ENCODE measurements at regions not wholly inside any gene's neighbourhood (a gene's known extent, or its start where the extent isn't known, plus 50 kb on each side); places are given as distances from the start of the nearest gene placed in this dataset.
A peak's percentile ranks its signal among the peaks of the same experiment; 100 is the strongest.

DNA sequence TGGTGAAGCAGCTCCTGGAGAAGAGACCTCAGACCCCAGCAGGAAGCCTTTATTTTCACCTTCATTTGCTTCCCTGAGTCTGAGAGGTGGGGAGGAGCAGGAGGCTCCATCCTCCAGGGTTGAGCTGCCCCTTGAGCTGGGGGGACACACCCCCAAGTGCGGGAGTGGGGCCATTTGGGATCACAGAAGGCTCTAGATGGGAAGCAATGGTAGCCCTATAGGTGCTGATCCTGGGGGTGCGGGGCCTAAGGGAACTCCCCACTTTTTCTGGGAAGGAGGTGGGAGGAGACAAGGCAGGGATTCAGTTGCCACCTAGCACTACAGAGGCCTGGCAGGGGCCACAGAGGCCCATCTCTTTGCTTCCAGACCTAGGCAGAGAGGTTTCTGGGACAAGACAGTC, 247.9 kb upstream of the CSF3R start:
- no peak for ATAC-seq (ENCODE audit: low read depth)
- Mint-ChIP-seq H3K4me3 (no peak overlapping the region), H3K27me3 (peaks cover 12% of the 10 kb centered on the region), H3K4me1 (peaks cover 5% of the 10 kb centered on the region), H3K27ac (no peak overlapping the region), H3K9me3 (no peaks in the 10 kb centered on the region), H3K36me3 (no peaks in the 10 kb centered on the region)
- POLR2A ChIA-PET = no interaction called here
- DNase-seq = no peak

DNA sequence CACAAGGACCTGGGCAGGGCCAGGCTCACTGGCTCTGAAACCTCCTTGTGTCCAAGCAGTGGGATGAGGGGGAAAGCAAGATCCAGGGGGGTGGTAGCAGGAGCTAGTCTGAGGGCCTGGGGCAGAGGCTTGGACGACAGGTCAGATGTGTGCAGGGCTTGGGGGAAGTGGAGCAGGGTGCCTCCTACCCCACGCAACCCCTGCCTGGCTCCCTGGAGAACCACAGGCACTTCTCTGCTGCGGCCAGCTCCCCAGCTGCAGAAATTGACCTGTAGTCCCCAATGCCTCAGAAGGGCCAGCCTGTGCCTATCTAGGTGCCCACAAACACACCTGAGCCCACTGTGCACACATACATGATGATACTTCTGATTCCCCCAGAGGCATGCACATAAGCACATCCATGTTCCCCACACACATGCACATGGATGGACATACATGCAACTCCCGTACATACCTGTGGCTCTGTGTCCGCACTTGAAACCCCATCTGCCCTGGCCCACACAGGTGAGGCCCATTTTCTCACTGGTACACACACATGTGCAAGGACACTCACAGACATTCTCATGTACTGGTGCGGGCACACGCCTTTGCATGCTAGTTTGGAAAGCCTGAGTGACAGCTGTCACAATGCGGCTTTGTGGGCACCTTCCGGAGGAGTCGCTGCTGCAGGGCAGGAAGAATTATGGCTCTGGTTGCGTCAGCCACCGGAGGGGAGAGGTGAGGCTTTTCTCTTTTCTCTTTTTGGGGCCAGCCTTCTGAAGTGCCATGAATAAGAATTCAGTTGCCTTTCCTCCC, 247.2 kb upstream of the CSF3R start:
- Mint-ChIP-seq H3K27me3 (peaks cover 11% of the 10 kb centered on the region), H3K9me3 (no peaks in the 10 kb centered on the region), H3K36me3 (no peaks in the 10 kb centered on the region), H3K4me1 (peaks cover 5% of the 10 kb centered on the region), H3K27ac (peak overlapping the region; percentile 40), H3K4me3 (peak overlapping the region; percentile 14)
- DNase-seq (no peak), ATAC-seq (ENCODE audit: low read depth) (no peak)
- POLR2A ChIA-PET = no interaction called here

DNA sequence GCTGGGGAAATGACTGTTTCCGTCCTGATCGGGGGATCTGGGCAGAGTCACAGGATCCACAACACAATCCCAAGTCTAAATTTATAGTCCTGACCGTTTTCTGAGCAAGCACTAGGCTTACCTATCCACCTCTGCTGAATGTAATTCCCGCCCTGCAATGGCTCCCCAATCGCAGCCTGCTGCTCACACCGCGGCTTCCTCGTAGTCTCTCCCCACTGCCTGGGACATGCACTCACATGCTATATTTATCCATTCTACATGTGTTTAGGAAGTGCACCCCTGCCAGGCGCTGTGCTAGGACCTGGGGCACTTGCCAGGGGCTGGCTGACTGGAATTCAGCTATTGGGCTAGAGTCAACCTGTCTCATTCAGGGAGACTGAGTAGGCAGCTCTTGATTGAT, 246.6 kb upstream of the CSF3R start:
- Mint-ChIP-seq H3K4me1 (peaks cover 5% of the 10 kb centered on the region), H3K4me3 (no peak overlapping the region), H3K27ac (no peak overlapping the region), H3K9me3 (no peaks in the 10 kb centered on the region), H3K27me3 (peaks cover 8% of the 10 kb centered on the region), H3K36me3 (no peaks in the 10 kb centered on the region)
- ATAC-seq (ENCODE audit: low read depth) (no peak), DNase-seq (no peak)
- POLR2A ChIA-PET = no interaction called here

DNA sequence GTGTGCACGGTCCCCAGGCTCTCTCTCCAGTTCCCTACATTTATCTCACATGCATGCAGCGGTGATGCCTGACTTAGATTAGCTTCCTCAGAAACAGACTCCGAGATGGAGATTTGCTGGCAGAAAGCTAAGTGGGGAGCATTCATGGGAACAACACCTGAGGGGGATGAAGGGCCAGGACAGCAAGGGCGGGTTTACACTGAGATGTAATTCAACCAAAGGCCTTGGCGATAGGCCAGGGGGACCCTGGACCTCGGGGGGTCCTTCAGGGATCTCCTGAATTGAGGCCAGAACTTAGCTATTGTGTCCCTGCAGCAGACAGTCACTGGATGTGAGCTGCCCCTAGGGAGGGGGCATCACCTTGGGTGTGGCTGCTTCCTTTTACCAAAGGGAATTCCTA, 246.1 kb upstream of the CSF3R start:
- peaks cover 6% of the 10 kb centered on the region for H3K27me3 Mint-ChIP-seq
- POLR2A ChIA-PET = no interaction called here
- ATAC-seq (ENCODE audit: low read depth) (no peak), DNase-seq (no peak)
- H3K9me3 Mint-ChIP-seq = no peaks in the 10 kb centered on the region
- H3K4me3 Mint-ChIP-seq = no peak overlapping the region
- H3K36me3 Mint-ChIP-seq = no peaks in the 10 kb centered on the region
- peaks cover 5% of the 10 kb centered on the region for H3K4me1 Mint-ChIP-seq
- no peak overlapping the region for H3K27ac Mint-ChIP-seq

DNA sequence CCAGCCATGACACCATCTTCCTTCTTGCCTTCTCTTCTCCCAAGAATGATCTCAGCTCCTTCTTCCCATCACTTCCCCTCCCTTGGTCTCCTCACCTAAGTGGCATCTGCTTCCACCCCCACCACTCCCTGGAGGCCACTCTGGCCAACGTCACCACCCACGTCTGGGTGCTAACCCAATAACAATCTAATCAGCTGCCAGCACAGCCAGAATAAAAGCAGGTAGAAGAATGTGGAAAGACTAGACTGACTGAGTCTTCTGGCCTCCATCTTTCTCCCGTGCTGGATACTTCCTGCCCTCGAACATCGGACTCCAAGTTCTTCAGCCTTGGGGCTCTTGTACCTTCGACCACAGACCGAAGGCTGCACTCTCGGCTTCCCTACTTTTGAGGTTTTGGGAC, 245.3 kb upstream of the CSF3R start:
- no peaks in the 10 kb centered on the region for H3K9me3 Mint-ChIP-seq
- peaks cover 5% of the 10 kb centered on the region for H3K4me1 Mint-ChIP-seq
- POLR2A ChIA-PET = no interaction called here

DNA sequence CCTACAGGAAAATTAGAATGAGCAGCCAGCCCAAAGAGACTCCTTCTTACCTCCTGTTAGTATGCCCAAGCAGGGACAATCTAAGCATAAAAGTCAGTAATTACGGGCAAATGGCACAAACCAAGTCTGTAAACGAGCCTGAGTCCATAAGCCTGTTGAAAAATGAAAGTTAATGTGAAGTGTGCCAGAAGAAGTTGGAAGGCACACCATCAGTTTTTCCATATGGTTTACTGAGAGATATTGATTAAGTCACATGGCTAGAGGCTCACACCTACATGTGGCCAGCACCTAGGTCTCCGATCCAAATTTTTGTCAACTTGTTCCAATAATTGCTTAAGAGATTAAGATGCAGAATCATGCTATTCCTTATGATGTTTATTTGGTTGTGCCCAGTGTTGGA, 242.4 kb upstream of the CSF3R start:
- Mint-ChIP-seq H3K4me1 (peaks cover 3% of the 10 kb centered on the region), H3K27me3 (peaks cover 5% of the 10 kb centered on the region), H3K9me3 (no peaks in the 10 kb centered on the region)

More for the DNA sequence above, 245.3 kb upstream of the CSF3R start:
- Mint-ChIP-seq H3K4me3 (no peak overlapping the region), H3K27ac (no peak overlapping the region), H3K36me3 (no peaks in the 10 kb centered on the region), H3K27me3 (peaks cover 6% of the 10 kb centered on the region)
- DNase-seq (no peak), ATAC-seq (ENCODE audit: low read depth) (no peak)

DNA sequence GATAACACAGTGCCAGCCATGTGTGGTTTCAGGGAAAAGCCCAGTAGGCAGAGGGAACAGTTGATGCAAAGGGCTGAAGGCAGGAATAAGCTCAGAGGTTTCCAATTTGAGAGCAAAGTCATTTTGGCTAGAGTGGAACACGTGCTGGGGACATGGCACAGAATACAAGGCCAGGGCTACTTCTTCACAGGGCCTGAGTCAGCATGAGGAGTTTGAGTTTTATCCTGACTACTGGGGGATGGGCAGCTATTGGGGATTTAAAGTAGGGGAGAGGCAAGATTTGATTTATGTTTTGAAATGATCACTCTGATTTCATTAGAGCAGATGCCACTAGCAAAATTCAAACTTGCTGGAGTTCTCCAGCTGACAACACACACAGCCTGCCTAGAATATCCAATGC, 241.1 kb upstream of the CSF3R start:
- no peaks in the 10 kb centered on the region for H3K9me3 Mint-ChIP-seq
- POLR2A ChIA-PET = no interaction called here
- peaks cover 5% of the 10 kb centered on the region for H3K27me3 Mint-ChIP-seq
- no peak overlapping the region for H3K4me3 Mint-ChIP-seq
- DNase-seq = no peak
- H3K27ac Mint-ChIP-seq = no peak overlapping the region
- no peaks in the 10 kb centered on the region for H3K36me3 Mint-ChIP-seq
- ATAC-seq (ENCODE audit: low read depth) = no peak
- H3K4me1 Mint-ChIP-seq = no peaks in the 10 kb centered on the region

More for the DNA sequence above, 242.4 kb upstream of the CSF3R start:
- POLR2A ChIA-PET = no interaction called here
- no peak for DNase-seq
- Mint-ChIP-seq H3K27ac (no peak overlapping the region), H3K4me3 (no peak overlapping the region), H3K36me3 (no peaks in the 10 kb centered on the region)
- no peak for ATAC-seq (ENCODE audit: low read depth)

DNA sequence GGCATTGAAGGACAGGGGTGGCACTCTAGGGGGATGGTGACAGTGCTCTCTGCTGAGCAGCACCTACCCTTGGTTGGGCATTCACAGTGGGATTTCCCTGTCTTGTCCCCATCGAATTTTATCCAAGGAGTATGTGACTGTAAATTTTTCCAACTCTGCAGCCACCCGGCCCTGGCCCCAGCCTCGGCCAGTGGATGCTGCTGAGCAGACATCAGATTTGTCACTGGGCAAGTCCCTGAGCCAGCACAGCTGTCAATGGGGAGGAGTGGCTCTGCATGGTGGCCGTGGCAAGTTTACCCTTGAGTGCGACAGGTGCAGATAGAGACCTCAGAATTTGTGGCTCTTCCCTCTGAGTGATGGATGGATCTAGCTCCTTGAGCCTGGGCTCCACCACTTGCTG, 240.2 kb upstream of the CSF3R start:
- DNase-seq (no peak), ATAC-seq (ENCODE audit: low read depth) (no peak)
- POLR2A ChIA-PET = no interaction called here
- H3K4me1 Mint-ChIP-seq = no peaks in the 10 kb centered on the region
- no peaks in the 10 kb centered on the region for H3K36me3 Mint-ChIP-seq
- H3K27ac Mint-ChIP-seq = no peak overlapping the region
- peaks cover 10% of the 10 kb centered on the region for H3K27me3 Mint-ChIP-seq
- no peaks in the 10 kb centered on the region for H3K9me3 Mint-ChIP-seq
- no peak overlapping the region for H3K4me3 Mint-ChIP-seq

DNA sequence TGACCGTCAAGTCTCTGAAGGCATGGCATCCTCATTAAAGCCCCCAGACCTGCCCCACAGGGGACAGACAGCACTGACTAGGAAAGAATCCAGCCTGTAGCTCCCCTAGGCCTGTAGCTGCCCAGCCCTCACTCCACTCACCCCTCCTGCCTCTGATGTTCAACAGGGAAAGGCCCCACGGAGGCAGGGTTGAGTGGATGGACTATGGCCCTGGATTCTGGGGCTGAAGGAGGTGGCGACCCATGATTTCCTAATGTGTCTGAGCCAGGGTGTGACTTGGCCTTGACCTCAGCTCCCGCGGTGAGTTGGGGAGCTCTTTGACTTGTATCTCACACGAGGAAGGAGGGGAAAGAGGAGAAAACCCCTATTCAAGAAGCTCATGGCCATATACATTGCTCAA, 238.5 kb upstream of the CSF3R start:
- Mint-ChIP-seq H3K4me3 (no peak overlapping the region), H3K27ac (no peak overlapping the region), H3K27me3 (peaks cover 12% of the 10 kb centered on the region), H3K9me3 (no peaks in the 10 kb centered on the region), H3K4me1 (peaks cover 3% of the 10 kb centered on the region), H3K36me3 (no peaks in the 10 kb centered on the region)
- ATAC-seq (ENCODE audit: low read depth) (no peak), DNase-seq (no peak)
- POLR2A ChIA-PET = no interaction called here

DNA sequence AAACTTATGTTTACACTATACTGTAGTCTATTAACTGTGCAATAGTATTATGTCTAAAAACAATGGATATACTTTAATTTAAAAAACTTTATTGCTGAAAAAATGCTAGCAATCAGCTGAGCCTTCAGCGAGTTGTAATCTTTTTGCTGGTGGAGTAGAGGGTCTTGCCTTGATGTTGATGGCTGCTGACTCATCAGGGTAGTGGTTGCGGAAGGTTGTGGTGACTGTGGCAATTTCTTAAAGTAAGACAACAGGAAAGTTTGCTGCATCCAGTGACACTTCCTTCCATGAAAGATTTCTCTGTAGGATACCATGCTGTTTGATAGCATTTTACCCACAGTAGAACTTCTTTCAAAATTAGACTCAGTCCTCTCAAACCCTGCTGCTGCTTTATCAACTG, 234.7 kb upstream of the CSF3R start:
- no peak overlapping the region for H3K4me3 Mint-ChIP-seq
- no peaks in the 10 kb centered on the region for H3K9me3 Mint-ChIP-seq
- POLR2A ChIA-PET = no interaction called here
- DNase-seq (no peak), ATAC-seq (ENCODE audit: low read depth) (no peak)
- H3K36me3 Mint-ChIP-seq = no peaks in the 10 kb centered on the region
- H3K27me3 Mint-ChIP-seq = peaks cover 16% of the 10 kb centered on the region
- peaks cover 3% of the 10 kb centered on the region for H3K4me1 Mint-ChIP-seq
- H3K27ac Mint-ChIP-seq = no peak overlapping the region

DNA sequence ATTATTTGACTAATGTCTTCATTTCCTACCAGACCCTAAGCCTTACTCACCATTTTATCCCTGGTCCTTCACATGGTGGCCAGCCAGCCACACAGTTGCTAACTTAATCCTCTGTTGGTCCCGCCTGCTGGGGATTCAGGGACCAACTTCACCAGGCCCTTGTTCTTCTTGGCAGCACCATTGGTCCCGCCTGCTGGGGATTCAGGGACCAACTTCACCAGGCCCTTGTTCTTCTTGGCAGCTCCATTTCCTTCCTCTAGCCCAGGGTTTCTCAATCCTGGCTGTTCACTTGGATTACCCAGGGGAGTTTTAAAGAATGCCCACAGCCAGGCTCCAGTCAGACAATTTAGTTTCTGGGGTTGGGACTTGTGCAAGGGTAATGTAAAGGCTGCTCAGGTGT, 233.1 kb upstream of the CSF3R start:
- DNase-seq (no peak), ATAC-seq (ENCODE audit: low read depth) (no peak)
- POLR2A ChIA-PET = no interaction called here
- peaks cover 18% of the 10 kb centered on the region for H3K27me3 Mint-ChIP-seq
- H3K4me1 Mint-ChIP-seq = peaks cover 3% of the 10 kb centered on the region
- H3K9me3 Mint-ChIP-seq = no peaks in the 10 kb centered on the region
- no peak overlapping the region for H3K4me3 Mint-ChIP-seq
- H3K36me3 Mint-ChIP-seq = no peaks in the 10 kb centered on the region
- no peak overlapping the region for H3K27ac Mint-ChIP-seq

DNA sequence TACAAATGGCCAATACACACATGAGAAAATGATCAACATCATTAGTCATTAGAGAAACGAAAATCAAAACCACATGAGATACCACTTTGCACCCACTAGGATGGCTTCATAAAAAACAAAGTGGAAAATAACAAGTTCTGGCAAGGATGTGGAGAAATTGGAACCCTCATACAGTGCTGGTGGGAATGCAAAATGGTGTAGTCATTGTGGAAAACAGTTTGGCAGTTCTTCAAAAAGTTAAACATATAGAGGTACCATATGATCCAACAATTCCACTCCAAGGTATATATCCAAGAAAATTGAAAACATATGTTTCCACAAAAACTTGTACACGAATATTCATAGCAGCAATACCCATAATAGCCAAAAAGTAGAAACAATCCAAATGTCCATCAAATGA, 231.6 kb upstream of the CSF3R start:
- H3K4me3 Mint-ChIP-seq = no peak overlapping the region
- no peak for DNase-seq
- peaks cover 23% of the 10 kb centered on the region for H3K27me3 Mint-ChIP-seq
- ATAC-seq (ENCODE audit: low read depth) = no peak
- H3K27ac Mint-ChIP-seq = no peak overlapping the region
- no peaks in the 10 kb centered on the region for H3K9me3 Mint-ChIP-seq
- H3K4me1 Mint-ChIP-seq = peaks cover 3% of the 10 kb centered on the region
- H3K36me3 Mint-ChIP-seq = no peaks in the 10 kb centered on the region
- POLR2A ChIA-PET = no interaction called here

DNA sequence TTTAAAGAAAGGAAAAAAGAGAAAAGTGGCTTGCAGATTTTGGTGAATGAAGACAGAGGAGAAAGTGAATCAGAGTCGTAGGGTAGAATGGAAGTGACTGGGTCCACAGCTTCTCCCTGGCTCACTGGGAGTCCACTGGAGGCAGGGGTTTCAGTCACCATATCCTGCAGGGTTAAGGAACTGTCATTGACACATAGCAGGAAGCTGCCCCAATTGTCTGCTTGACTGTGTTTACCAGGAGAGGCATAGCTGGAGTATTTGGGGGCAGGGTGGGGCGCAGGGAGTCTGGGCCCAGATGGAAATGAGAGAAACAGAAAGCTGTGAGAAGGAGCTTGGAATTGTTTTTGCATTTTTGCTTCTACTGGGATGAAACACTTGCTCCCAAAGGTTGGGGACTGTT, 228.8 kb upstream of the CSF3R start:
- Mint-ChIP-seq H3K9me3 (no peaks in the 10 kb centered on the region), H3K4me3 (no peak overlapping the region), H3K4me1 (no peaks in the 10 kb centered on the region), H3K27me3 (peaks cover 18% of the 10 kb centered on the region), H3K36me3 (no peaks in the 10 kb centered on the region), H3K27ac (no peak overlapping the region)
- ATAC-seq (ENCODE audit: low read depth) = no peak
- DNase-seq = no peak
- POLR2A ChIA-PET = no interaction called here

DNA sequence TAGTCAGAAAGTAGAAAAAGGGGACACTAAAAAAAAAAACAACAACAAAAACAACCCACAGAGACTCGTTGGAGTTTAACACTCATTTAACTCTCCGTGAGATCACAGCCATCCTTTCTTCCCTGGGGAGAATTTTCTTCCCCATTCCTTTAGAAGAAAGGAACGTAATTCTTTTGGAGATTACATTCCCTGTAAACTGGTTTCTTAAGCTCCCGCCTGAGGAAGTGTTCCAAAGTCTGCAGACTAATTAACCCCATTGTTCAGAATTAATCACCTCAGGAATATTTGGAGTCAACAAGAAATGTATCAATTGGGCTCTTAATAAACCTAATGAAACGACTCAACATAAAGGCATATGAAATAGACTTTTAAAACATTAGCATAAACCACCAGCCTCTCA, 228.2 kb upstream of the CSF3R start:
- Mint-ChIP-seq H3K4me3 (no peak overlapping the region), H3K27ac (no peak overlapping the region), H3K9me3 (no peaks in the 10 kb centered on the region), H3K36me3 (no peaks in the 10 kb centered on the region), H3K27me3 (peaks cover 22% of the 10 kb centered on the region), H3K4me1 (no peaks in the 10 kb centered on the region)
- ATAC-seq (ENCODE audit: low read depth) (no peak), DNase-seq (no peak)
- POLR2A ChIA-PET = no interaction called here
